HG03280 (cell line): ENCODE measurements at regions not wholly inside any gene's neighbourhood (a gene's known extent, or its start where the extent isn't known, plus 50 kb on each side); places are given as distances from the start of the nearest gene placed in this dataset.
A peak's percentile ranks its signal among the peaks of the same experiment; 100 is the strongest.
"Not testable (repeated sequence)": the region's sequence is repeated elsewhere in the genome, so short reads cannot be mapped to it uniquely, and the experiment has no call there.

Source experiments
- ATAC-seq: cut with Tn5 transposase; IDR thresholded peaks from one replicate; pipeline ENCODE4 v1.9.1; 2021; ENCODE audit warnings: mild to moderate bottlenecking, moderate library complexity; ENCODE audit not compliant: unreplicated experiment

GRCh38 chr17:30644287-30644686, 167.1 kb downstream of the GOSR1 start:
- ATAC-seq = not testable (repeated sequence)

DNA sequence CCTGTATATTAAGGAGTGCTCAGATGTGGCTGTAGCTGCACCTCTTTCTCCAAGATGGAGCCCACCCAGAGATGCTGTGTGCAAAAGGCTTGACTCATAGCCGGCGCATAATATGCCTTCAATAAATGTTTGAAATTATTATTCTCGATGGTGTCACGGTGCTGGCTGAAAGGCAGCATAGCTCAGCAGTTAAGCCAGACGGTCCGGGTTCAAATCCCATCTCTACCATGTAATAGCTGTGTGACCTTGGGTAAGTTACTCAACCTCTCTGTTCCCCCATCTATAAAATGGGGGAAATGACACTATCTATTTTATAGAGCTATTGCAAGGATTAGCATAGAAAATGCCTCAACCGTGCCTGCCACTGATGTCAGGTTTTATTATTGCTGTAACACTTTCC, 164.2 kb downstream of the GOSR1 start:
- not testable (repeated sequence) for ATAC-seq

DNA sequence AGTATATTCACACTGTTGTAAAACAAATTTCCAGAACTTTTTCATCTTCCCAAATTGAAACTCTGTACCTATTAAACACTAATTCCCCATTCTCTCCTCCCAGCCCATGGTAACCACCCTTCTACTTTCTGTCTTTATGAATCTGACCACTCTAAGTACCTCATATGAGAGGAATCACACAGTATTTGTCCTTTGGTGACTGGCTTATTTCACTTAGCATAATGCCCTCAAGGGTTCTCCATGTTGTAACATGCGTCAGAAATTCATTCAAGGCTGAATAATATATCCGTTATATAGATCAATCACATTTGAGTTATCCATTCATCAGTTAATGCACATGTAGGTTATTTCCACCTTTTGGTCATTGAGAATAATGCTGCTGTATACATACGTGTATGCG, 162.2 kb downstream of the GOSR1 start:
- not testable (repeated sequence) for ATAC-seq

DNA sequence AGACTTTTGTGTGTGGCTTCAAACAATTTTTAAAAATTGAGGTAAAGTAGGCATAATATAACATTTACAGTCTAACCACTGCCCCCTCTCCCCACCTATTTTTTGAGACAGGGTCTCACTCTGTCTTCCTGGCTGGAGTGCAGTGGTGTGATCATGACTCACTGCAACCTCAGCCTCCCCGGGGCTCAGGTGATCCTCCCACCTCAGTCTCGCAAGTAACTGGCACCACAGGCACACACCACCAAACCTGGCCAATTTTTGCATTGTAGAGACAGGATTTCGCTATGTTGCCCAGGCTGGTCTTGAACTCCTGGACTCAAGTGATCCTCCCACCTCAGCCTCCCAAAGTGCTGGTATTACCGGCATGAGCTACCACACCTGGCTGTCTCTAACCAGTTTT, 161.8 kb downstream of the GOSR1 start:
- not testable (repeated sequence) for ATAC-seq

GRCh38 chr17:30631651-30632050, 154.4 kb downstream of the GOSR1 start:
- ATAC-seq = not testable (repeated sequence)

- ATAC-seq = not testable (repeated sequence)
These were observed 148.2 kb downstream of the GOSR1 start for GRCh38 chr17:30625380-30625779.

GRCh38 chr17:30624180-30624579, 147.0 kb downstream of the GOSR1 start:
- ATAC-seq = not testable (repeated sequence)

GRCh38 chr17:30609682-30610081, 132.5 kb downstream of the GOSR1 start:
- ATAC-seq = not testable (repeated sequence)

- ATAC-seq = no peak
These were observed 128.3 kb downstream of the GOSR1 start for GRCh38 chr17:30605523-30605922.

- no peak for ATAC-seq
These were observed 127.8 kb downstream of the GOSR1 start for GRCh38 chr17:30605027-30605426.

DNA sequence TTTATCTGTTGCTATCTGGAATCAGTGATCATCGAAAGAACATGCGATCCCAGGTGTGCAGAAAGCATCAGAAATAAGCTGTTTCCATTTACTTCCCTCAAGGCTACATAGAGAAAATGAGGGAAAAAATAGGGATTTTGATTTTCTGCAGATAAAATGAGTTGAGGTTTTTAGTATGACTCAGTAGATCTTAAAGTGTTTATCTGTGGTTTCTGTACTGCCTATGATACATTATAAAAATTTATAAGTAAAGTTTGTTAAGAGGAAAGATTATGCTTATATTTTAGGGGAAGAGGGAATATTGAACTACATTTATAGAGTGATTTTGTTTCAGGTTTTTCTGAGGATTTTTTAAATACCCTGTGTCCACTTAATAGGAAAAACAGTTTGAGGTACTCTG, 125.2 kb downstream of the GOSR1 start:
- ATAC-seq = not testable (repeated sequence)

DNA sequence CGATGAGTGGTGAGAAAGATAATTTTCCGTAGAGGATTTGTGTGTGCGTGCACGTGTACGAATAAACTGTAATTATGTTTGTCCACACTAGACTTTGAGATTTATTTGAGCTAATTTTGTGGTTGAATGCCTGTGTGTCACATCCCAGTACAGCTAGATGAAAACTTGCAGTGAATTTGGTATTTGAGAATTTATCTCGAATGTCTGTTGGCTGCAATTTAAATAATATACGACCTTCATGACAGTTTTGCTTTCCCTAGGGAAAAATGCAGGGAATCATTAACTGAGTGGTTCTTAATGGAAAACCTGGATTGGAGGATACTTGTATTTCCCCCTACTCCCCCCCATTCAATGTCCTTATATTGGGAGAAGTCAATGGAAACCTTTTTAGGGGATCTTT, 124.8 kb downstream of the GOSR1 start:
- ATAC-seq = not testable (repeated sequence)

- ATAC-seq = peak; percentile 15
These were observed 123.8 kb downstream of the GOSR1 start for GRCh38 chr17:30600830-30601494.

DNA sequence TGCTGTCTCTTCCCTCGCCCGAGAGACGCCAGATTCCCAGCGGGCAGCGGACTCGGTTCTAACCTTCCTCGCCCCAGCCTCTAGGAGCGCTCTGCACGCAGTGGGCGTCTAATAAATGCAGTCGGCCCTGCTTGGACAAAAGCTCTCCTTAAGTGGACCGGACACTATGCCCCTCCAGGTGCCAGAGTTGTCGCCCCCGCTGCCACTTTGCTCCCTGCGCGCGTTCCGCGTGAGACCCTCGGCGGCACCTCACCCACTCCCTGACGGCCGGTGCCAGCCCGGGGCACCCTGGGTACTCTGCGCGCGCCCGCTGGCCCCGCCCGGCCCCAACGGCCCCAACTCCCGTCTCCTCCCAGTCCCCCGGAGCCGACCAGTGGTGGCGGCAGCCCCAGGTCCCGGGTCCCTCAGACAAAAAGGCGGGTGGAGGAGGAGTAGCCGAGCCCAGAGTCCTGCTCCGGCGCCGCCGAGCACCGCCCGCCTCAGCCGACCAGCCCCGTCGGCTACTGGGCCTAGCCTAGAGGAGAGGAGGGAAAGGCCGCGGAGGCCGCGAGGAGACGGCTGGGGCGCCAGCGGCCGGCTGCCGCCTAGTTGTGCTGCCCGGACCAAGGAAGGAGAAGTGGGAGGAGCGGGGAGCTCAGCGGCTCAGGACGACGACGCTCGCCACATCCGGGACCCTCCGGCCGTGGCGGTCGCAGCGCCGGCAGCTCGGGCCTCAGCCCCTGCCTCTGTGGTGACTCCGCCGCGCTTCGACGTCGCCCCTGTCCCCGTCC, 123.0 kb downstream of the GOSR1 start:
- peak; percentile 82 for ATAC-seq

GRCh38 chr17:30599428-30600059, 122.3 kb downstream of the GOSR1 start:
- no peak for ATAC-seq

- ATAC-seq = no peak
These were observed 120.6 kb downstream of the GOSR1 start for GRCh38 chr17:30597776-30598288.

- not testable (repeated sequence) for ATAC-seq
These were observed 120.0 kb downstream of the GOSR1 start for GRCh38 chr17:30596948-30597775.

DNA sequence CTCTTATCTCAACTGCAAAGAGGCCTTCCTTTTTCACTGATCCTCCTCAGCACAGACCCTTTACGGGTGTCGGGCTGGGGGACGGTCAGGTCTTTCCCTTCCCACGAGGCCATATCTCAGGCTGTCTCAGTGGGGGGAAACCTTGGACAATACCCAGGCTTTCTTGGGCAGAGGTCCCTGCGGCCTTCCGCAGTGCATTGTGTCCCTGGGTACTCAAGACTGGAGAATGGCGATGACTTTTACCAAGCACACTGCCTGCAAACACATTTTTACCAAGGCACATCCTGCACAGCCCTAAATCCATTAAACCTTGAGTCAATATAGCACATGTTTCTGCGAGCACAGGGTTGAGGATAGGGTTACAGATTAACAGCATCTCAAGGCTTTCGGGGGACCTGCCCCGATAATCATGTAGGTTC, 117.8 kb downstream of the GOSR1 start:
- ATAC-seq = not testable (repeated sequence)

- ATAC-seq = no peak
These were observed 117.2 kb downstream of the GOSR1 start for GRCh38 chr17:30594223-30594952.
